NCI-H2196 (cell line): ENCODE measurements at regions not wholly inside any gene's neighbourhood (a gene's known extent, or its start where the extent isn't known, plus 50 kb on each side); places are given as distances from the start of the nearest gene placed in this dataset.

Source experiments
- DNase-seq: peaks from one replicate; lab custom pipeline; 2025; ENCODE audit not compliant: unreplicated experiment; lab: John Stamatoyannopoulos, UW

DNA sequence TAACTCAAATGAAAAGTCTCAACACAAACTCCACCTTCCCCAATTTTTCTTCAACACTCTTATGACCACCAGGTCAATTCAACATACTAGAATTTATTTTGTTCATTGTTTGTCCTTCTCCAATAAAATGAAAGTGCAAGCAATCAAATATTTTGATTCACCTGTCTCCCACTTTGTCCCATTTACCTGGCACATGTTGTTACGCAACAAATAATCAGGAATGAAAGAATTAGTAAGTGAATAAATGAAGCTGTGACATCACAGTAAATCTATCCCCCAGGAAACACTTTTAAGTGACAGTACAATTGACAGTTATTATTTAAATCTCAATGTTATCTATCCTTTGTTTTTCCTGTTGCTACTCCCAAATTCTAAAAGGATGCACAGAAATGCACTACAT is 393.7 kb upstream of the OPRM1 start:
- no peak for DNase-seq

DNA sequence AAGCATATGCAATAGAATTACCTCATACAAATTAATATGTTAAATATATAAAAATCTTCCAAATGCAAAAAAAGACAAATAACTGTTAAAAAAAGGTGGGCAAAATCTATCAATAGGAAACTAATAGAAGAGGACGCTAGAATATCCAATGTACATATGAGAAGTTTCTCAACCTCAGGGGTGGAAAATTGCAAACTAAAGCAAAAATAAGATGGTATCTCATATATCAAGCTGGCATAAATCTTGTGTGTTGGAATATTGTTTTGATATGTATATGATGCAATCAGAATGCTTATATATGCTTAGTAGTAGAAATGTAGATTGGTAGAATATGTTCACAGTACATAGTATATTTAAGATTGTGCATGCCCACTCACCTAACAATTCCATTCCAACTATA is 395.0 kb upstream of the OPRM1 start:
- DNase-seq, result no peak

DNA sequence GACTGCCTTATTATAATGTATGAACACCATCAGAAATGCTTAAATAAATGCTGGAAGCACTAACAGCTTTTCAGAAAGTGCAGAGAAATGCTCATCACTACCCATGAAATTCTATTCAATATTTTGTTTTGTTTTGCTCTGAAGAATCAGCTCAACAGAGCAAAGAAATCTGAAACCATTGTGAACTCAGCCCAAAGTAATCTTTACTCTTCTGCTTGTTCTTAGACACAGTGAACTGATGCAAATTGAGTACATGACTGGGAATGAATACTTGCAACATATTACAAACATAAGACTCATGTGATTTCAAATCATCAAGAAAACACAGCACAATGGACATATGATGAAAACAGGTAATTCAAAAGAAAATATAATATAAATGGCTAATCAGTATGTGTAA is 404.6 kb upstream of the OPRM1 start:
- no peak for DNase-seq

DNA sequence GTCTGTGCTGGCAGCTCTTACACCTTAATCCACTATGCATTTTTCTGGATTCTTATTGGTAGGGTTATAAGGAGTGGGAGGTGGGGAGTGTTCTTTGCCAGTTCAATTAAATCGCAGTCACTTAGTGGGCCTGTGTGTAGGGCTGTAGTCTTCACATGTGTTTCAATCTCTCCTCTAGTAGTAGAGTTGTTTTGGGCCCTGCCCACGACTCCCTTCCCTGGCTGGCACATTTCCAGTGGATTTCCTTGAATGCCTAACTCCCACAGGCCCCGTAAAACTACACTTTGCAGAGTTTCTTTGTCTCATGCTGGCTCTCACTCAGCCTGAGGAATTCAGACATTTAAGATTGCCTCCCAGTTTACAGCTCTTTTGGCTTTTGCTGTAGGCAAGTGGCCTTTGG is 414.0 kb upstream of the OPRM1 start:
- no peak for DNase-seq

- DNase-seq, result no peak
Observed at GRCh38 chr6:153624528-153624927, 414.5 kb upstream of the OPRM1 start.

GRCh38 chr6:153623496-153623895 is 415.5 kb upstream of the OPRM1 start:
- no peak for DNase-seq

DNA sequence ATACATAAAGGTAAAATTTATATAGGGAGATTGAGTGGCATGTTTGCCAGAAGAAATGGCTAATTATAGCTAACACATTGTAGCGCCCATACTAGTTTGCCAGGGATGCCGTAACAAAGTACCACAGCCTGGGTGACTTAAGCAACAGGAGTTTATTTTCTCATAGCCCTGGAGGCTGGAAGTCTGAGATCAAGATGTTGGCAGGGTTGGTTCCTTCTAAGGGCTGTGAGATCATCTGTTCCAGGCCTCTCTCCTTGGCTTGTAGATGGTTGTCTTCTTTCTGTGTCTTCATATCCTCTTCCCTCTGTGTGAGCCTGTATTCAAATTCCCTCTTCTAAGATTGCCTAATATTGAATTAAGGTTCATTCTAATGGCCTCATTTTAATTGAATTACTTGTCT is 417.5 kb upstream of the OPRM1 start:
- no peak for DNase-seq

DNA sequence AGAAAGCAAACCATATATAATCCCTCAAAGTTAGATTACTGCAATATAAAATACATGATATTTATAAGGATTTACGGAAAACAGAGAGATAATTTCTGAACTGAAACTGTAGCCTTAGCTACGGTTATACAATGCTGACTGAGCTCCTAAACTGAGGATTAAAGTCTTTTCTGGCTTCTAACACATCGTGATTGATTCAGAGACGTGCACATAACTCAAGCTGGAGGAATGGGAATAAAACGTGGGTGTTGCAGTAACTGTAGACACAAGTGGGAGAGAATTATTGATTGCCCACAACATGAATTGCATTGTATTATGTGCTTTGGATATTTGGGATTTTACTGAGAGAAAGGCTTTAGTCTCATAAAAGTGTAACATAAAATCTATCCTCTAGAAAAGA is 418.0 kb upstream of the OPRM1 start:
- no peak for DNase-seq

DNA sequence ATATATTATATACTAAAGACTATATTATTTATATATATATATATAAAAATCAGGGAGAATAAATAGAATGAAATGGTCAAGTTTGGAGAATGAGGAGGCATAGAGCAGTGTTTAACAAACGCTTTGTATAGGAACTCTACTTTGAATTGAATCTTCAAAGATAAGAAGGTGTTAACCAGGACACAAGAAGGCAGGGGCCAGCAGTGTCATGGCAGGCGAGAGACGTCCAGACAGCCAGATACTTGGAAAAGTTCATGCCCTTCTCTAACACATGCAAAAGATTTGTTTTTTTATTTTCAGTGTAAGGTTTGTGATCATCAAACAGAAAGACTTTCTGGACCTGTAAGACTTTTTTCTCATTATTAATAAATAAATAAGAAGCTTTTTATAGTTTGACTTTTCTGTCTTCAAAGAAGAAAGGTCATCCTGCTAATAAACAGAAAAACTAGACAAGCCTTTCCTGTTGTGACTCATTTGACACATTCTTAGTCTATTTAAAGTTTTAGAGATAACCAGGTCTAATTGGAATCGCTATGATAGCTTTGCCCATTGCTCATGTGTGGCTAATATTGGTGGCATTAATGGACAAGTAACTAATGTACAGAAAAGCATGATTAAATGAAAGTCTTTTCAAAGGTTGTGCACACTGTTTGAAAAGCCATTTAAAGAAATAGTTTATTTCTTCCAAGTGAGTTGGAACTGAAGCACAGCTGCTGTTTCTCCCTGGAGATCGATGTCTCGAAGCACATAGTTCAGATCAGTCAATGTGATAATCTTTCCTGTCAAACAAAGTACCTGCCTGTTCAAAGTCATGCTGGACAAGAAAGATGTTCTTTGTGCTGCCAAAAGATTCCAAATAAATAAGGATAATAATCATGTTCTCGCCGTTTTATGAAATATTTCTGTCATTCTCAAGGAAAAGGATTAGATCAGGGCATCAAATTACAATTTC is 420.4 kb upstream of the OPRM1 start:
- no peak for DNase-seq

- no peak for DNase-seq
Observed at GRCh38 chr6:153616506-153616905, 422.5 kb upstream of the OPRM1 start.

DNA sequence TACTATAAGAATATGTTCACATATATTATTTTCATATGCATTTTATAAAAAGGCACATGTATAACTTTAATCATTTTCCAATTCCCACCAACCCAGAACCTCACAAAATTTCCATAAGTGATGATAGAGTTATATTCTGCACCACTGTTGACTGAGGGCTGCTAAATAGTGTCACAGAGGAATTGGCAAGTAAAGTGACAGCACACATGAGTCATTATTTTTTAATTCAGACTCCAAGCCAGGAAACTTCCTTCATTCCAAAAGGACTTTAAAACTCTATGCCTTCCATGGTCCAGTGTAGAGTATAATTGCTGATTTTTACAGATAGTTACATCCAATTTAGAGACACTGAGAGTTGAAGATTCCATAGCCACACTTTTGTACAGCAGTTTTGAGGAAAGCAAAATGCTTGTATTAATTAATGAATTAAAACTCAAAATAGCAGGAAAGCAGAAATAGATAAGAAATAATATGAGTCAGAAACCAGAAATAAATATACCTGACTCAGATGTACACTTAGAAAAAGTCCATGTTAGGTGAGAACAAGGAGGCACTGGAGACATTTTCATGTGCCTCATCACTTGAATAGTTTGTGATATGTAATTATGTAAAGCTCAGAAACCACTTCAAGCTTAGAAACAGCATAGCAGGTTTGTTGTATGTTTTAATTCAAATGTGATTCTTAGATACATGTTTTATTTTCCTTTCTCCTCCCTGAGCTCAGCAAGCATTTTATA is 425.2 kb upstream of the OPRM1 start:
- no peak for DNase-seq

- no peak for DNase-seq
Observed at GRCh38 chr6:153602401-153602800, 436.6 kb upstream of the OPRM1 start.

- DNase-seq, result no peak
Observed at GRCh38 chr6:153599901-153600300, 439.1 kb upstream of the OPRM1 start.

DNA sequence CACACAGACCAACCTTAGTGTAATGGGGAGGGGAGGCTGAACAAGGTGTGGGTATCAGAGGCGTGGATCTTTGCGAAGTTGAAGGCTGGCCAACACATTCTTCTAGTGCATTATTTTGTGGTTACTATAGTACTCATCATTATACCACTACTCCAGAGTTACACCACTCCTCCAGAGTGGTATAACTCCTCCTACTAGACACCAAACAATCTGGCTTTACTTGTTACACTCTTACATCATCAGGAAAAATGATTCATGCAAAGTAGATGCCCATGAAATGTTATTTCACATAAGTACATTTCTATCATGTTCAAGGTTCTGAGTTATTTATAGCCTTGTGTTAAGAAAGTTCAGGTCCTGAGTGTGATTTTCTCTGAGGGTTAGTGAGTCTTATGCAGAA is 443.1 kb upstream of the OPRM1 start:
- DNase-seq, result no peak

- DNase-seq, result no peak
Observed at GRCh38 chr6:153594871-153595270, 444.2 kb upstream of the OPRM1 start.

GRCh38 chr6:153591159-153591558 is 447.9 kb upstream of the OPRM1 start:
- no peak for DNase-seq

DNA sequence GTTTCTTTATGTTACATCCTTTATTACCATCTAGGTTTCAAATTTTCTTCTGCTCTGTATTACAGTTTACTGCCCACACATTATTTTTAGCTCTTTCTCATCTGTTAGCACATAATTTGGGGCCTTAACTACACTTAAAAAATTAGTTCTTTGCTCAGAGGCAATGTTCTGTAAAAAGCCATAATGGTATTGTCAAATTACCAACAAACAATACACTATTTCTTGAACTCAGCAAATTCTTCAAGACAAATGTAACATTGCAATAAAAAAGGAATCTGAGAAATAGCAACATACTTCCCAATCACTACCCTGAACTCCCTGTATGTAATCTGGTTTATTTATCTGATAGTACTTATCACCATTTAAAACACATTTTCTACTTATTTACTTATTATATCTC is 448.6 kb upstream of the OPRM1 start:
- DNase-seq, result no peak

- DNase-seq, result no peak
Observed at GRCh38 chr6:153588330-153588729, 450.7 kb upstream of the OPRM1 start.

DNA sequence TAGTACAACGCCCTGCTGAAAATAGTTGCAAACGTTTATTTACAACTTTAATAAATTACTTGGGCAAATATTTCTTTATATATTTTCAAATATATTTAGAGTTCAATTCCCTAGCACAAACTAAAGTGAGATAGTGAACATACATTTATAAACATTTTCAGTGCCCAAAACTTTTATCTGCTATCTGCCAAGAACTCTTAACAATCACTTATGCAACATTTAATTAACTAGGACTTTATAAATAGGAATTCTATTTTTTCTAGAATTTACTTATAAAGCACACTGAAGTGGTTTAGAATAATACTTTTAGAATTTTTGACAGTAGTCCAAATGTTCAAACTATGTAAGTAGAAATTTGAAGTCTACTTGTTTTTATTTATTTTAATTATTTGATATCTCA is 452.6 kb upstream of the RGS17 start:
- DNase-seq, result no peak

DNA sequence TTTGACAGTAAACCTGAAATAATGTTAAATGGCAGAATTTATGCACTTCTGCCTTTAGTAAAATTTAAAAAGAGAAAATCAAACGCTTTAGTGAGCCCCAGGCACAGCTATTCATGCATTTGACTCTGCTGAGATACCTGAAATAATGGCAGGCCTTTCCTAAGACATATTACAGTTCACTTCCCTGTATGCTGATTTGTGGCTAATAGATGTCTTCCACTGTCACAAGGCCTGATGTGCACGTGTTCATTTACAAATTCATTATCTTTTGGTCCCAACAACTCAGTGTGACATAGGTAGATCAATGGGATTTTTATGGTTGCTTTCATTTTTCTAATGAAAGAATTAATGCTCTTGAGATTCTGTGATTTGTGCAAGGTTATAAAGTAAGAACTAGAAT is 449.7 kb upstream of the RGS17 start:
- no peak for DNase-seq

DNA sequence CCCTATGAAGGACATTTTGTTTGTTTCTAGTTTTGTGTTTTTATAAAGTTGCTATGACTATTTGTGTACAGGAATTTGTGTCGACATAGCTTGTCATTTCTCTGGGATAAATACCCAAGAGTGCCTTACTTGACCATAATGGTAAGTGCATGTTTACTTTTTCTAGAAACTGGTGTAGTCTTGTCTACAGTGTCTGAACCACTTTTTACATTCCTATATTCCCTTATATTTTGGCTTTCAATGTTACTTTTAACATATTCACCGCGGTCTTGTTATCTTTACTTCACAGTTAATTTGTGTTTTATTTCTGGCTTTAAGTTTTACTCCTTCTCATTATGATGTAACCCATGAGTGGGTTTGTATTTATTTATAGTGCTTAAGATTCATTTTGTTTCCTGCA is 444.4 kb upstream of the RGS17 start:
- no peak for DNase-seq

DNA sequence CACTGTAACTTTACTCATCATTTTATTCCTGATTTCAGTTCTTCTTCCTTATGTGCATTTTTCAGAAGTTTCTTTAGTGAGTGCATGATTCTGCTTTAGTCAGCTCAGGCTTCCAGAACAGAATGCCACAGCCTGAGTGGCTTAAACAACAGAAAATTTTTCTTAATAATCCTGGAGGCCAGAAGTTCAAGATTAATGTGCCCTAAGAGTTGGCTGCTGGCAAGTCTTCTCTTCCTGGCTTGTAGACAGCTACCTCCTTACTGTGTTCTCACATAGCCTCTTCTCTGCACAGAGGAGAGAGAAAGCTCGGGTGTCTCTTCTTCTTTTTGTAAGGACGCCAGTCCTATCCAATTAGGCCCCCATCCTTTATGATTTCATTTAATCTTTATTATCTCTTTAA is 443.1 kb upstream of the RGS17 start:
- no peak for DNase-seq
